H7 (cell line): ENCODE measurements at regions not wholly inside any gene's neighbourhood (a gene's known extent, or its start where the extent isn't known, plus 50 kb on each side); places are given as distances from the start of the nearest gene placed in this dataset.

Experiments used
- DNase-seq: peaks from one replicate; pipeline ENCODE4 v3.0.0; 2012
- H3K27me3 ChIP-seq: 2 replicates; pipeline ENCODE4 v1.6.0; 2011; ENCODE audit warnings: mild to moderate bottlenecking, low read length; ENCODE audit not compliant: control insufficient read depth, insufficient read depth
- H3K36me3 ChIP-seq: replicated peaks from 2 replicates; pipeline ENCODE4 v1.5.1; 2011; ENCODE audit warnings: low read length; ENCODE audit not compliant: control insufficient read depth, insufficient read depth
- H3K4me3 ChIP-seq: 2 replicates; pipeline ENCODE4 v1.5.1; 2011; ENCODE audit warnings: low read depth, mild to moderate bottlenecking, control low read depth, low read length, moderate library complexity; ENCODE audit not compliant: insufficient read depth

DNA sequence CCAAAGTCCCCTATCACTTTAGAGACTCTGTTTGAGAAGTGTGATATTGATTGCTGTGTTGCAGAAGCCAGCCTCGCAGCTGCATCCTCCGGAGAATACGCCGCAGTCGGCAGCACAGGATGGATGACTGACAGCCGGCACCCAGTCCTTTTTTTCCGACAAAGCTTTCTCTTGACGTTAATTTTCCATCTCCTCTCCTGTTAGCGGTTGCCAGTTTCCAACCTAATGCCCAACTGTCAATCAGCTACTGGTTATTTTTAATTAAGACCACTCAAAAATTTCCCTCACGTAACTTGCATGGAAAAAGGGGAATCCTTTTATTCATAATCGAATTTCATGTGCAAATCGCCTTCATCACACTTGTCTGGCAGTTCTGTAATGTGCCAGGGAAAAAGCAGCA is 953.9 kb downstream of the CDH11 start:
- Histone ChIP-seq H3K4me3 (no peak overlapping the region), H3K36me3 (no peaks in the 10 kb centered on the region), H3K27me3 (no peaks in the 10 kb centered on the region)
- DNase-seq = no peak

DNA sequence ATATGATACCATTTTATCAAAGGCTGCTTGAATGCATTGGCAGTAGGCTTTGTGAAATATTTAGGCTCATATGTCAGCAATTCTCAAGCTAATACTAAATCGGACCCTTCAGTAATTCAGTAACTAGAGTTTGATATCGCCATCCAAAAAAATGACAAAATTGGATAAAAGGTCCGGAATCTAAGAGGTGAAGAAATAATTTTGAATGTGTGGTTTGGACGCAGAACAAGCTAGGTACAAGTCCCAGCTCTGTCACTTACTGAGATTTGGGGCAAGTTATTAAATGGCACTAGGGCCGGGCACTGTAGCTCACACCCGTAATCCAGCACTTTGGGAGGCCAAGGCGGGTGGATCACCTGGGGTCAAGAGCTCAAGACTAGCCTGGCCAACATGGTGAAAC is 956.5 kb downstream of the CDH11 start:
- no peaks in the 10 kb centered on the region for H3K36me3 ChIP-seq

DNA sequence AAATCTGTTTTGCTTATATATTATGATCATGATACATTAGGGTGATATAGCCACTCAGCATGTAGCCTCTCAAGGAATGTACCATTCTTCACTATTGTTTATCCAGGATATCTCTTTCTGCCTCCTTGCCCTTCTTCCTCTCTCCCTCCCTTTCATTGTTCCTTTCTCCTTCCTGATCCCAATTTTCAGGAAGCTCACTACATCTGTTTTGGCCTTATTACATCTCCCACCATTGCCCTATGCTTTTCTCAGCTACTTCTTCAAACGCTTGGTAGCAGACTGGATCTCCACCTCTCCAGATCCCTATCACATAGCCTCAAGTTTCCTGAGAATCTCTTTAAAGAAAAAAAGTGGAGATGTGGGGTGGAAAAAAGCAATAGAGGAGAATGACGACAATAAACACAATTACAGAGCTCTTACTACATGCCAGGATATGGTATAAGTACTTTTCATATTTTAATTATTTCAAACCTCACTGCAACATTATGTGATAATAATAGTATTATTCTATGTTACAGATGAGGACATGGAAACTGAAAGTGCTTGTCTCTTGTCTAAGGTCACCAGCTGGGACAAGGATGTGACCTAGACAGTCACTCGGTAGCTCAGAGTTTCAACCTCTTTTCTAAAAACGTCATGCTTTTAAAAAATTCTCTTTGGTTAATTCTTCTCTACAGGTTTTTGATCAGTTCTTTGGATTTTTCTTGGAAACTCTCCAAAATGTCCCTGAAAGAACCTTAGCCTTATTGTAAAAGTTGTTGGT is 959.1 kb downstream of the CDH11 start:
- no peak overlapping the region for H3K4me3 ChIP-seq
- no peak for DNase-seq
- H3K27me3 ChIP-seq = no peaks in the 10 kb centered on the region
- no peaks in the 10 kb centered on the region for H3K36me3 ChIP-seq

More for the DNA sequence above, 956.5 kb downstream of the CDH11 start:
- no peak overlapping the region for H3K4me3 ChIP-seq
- no peaks in the 10 kb centered on the region for H3K27me3 ChIP-seq
- no peak for DNase-seq

DNA sequence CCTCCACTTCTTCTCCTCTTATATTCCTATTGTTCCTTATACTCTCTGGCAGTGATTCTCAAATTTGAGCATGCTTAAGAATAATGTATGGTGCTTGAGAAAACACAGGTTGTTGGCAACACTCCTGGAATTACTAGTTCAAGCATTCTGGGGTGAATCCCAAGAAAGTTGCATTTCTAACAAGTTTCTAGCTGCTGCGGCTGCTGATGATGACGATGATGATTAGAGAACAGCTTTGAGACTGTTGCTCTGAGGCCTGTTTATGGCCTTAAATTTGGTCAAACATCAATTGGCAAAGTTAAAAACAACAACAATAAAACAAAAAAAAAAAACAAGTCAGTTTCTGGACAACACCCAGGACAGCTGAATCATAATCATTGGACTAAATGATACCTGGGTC is 961.9 kb downstream of the CDH11 start:
- Histone ChIP-seq H3K36me3 (no peaks in the 10 kb centered on the region), H3K4me3 (no peak overlapping the region), H3K27me3 (no peaks in the 10 kb centered on the region)
- DNase-seq = no peak

DNA sequence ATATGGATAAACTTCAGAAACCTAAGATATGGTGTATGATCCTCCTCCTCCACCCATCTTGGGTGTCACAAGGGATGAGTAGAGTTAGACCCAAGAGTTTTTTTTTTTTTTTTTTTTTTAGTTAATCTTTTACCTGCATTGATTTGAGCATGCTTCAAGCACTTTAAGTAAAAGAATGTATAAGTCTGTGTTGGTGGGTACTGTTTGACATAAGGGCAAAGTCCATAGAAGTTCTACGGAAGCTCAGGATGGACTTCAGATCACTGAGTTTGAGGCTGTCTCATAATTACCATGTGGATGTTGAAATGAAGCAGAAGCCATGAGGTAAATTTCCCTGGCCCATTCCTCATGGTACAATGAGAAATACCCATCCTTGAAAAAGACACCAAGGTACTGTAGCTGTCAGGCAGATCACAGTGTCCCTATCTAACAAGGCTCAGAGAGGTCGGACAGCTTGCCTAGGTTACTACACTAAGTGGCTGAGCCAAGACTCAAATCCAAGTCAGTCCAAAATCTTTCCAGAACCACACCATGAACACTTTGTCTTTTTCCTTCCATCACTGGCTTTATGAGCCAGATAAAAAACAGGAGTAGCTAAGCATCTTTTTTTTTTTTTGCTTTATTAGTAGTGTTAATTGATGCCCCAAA is 962.8 kb downstream of the CDH11 start:
- H3K27me3 ChIP-seq = no peaks in the 10 kb centered on the region
- no peak for DNase-seq
- H3K4me3 ChIP-seq = no peak overlapping the region
- H3K36me3 ChIP-seq = no peaks in the 10 kb centered on the region

DNA sequence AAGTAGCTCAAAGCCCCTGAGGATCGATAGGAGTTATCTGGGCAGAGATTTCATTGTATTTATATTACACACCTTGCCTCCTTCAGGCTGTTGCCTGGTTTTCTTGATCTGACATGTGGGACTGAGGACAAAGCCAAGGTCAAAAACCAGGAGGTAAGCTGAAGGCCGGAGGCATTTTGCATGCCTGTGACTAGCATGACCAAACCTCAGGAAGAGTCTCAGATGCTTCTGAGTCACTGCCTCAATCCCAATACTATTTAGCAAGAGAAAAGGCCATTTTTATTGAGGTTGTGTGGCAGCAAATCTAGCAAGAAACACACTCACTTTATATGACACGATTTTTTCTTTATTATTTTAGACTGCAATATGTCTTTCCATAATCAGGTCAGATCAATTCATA is 968.1 kb downstream of the CDH11 start:
- no peaks in the 10 kb centered on the region for H3K27me3 ChIP-seq
- no peaks in the 10 kb centered on the region for H3K36me3 ChIP-seq
- no peak for DNase-seq
- no peak overlapping the region for H3K4me3 ChIP-seq

DNA sequence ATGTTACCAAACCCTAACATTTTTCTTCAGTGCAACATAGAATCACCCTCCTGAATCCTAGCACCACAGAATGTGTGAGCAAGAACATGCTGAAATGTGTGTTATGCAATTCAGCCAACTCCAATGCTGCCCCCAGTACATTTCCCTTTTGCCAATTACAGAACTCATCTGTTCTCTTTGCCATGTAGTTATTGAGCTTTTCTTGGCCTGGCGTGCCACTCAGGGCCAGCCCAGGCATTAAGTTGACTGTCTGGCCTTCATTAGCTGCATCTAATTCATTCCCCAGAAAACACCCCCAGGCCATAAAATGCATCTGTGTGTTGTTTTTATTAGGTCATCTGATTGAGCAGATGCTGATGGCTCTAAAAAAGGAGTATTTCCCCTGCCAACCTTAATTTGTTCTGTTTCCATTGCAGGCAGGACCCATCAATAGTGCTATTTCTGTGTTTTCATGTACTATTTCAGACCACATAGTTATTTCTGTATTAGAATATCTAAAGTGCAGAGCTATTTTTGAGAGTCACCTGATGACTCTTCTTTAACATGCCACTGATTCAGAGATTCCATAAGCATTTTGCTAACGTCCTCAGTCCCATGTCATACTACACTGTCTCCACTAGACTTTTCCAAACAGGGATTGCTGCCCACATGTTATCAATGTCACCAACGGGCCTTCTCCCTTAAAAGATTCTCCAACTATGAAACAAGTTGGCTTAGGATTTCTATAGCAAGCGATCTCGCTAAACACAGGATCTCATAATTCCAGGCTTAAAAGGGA is 969.7 kb downstream of the CDH11 start:
- H3K36me3 ChIP-seq = no peaks in the 10 kb centered on the region
- no peak overlapping the region for H3K4me3 ChIP-seq
- no peak for DNase-seq
- H3K27me3 ChIP-seq = no peaks in the 10 kb centered on the region

DNA sequence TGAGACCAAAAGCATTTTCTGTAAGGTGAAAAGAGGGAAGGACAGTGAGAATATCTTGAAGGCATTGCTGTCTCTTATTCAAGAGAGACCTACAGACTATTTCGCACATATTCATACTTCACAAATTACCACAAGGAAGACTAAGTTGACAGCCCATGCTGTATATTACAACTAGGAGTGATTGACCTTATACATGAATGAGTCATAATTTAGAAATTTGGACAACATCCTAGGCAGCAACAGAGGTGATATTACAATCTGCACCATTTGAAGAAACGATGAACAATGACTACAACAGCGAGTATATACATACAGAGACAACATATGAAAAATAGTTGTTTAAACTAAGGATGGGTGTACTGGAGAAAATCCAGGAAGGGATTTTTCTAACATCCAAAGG is 971.7 kb downstream of the CDH11 start:
- no peaks in the 10 kb centered on the region for H3K27me3 ChIP-seq
- no peaks in the 10 kb centered on the region for H3K36me3 ChIP-seq
- no peak overlapping the region for H3K4me3 ChIP-seq
- no peak for DNase-seq

DNA sequence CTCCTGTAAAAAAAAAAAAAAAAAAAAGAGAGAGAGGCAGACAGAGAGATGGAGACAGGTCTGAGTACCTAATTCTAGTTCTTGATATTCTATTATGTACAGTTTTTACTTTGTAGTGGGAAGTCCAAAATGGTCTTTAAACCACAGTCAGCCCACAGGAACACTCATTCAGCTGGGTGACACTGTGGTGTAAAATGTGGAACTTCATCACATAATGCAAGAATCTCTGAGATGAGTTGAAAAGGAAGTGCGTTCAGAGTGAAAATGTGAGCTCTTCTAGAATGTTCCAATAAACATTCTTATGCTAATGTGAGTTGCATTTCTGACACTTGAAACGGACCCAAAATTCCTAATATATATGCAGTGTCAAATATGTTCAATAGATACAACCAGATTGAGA is 972.1 kb downstream of the CDH11 start:
- Histone ChIP-seq H3K27me3 (no peaks in the 10 kb centered on the region), H3K36me3 (no peaks in the 10 kb centered on the region), H3K4me3 (no peak overlapping the region)
- no peak for DNase-seq

DNA sequence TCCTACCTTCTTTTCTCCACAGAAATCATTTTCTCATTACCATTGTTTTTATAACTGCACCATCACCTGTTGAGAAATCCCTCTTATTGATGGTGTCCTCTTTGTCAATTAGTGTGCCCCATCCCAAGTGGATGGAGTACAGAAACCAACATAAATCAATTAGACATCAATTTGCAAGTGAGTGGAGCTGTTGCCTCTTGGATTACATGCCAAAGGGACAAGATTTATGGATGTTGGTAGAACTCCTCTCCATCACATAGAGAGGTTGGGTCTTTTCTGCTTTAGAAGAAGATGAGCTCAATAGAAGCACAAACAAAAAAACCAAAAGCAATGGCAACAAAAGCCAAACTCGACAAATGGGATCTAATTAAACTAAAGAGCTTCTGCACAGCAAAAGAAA is 973.5 kb downstream of the CDH11 start:
- no peak for DNase-seq
- Histone ChIP-seq H3K4me3 (no peak overlapping the region), H3K36me3 (no peaks in the 10 kb centered on the region), H3K27me3 (no peaks in the 10 kb centered on the region)

DNA sequence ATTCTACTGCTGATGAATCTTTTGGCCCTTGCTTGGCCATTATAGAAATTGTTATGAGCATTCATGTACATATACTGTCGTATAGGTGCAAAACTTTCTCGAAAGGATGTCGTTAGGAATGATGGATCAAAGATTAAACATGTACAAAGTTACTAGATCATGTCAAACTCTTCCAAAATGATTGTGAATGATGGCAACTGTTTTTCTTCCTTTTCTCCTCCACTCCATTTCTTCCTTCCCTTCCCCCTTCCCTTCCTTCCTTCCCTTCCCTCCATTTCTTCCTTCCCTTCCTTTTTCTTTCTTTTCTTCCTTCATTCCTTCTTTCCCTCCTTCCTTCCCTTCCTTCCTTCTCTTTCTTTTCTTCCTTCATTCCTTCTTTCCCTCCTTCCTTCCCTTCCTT is 973.9 kb downstream of the CDH11 start:
- Histone ChIP-seq H3K36me3 (no peaks in the 10 kb centered on the region), H3K4me3 (no peak overlapping the region), H3K27me3 (no peaks in the 10 kb centered on the region)
- DNase-seq = no peak

DNA sequence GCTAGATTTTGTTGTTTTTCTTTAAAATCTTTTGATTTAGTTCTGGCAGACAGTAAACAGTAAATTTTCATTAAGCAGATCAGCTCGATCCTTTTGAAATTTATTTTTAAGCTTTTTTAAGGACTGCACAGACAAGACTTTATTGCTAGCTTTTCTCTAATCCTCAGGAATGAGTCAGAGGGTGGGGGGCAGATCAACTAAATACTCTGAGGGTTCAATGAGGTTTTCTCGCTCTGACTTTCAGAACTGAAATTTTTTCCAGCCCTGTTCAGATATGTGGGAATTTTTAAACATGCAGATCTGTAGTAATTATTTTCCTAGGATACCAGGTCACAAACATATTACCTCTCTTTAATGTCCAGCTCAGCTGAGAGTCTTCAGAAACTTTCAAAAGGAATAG is 977.2 kb downstream of the CDH11 start:
- no peak for DNase-seq
- Histone ChIP-seq H3K36me3 (no peaks in the 10 kb centered on the region), H3K4me3 (no peak overlapping the region), H3K27me3 (no peaks in the 10 kb centered on the region)

DNA sequence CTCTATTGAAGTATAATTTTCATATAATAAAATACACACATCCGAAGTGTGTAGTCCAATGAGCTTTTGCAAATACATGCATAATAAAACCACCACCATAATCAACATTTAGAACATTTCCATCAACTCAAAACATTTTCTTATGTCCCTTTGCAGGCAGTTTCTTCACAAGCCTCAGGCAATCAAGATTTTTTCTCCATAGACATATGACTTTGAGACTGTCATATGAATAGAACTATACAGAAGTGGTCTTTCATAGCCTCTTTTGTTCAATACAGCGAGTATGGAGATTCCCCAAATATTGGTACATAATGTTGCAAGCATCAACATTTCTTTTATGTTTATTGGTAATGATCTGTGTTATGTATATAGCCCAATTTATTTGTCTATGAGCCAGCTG is 983.2 kb downstream of the CDH11 start:
- DNase-seq = no peak
- H3K36me3 ChIP-seq = no peaks in the 10 kb centered on the region
- no peak overlapping the region for H3K4me3 ChIP-seq
- H3K27me3 ChIP-seq = no peaks in the 10 kb centered on the region

DNA sequence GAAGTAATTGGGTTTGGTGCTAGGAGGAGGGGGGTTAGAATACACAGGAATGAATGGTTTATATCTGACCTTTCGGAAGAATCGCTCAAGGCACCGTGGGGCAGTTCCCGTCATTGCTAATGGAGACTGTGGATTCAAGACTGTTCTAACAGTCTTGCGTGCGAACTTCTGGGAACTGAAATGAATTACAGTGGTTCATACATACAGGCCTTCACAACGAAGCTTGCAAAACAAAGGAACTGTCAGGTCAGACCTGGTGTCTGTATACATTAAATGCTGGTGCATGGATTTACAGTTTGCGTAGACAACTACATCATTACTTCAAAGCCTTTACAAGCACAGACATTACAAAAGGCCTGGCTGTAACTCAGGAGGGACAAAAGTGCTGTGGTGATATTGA is 983.9 kb downstream of the CDH11 start:
- DNase-seq = no peak
- no peaks in the 10 kb centered on the region for H3K36me3 ChIP-seq
- no peaks in the 10 kb centered on the region for H3K27me3 ChIP-seq
- H3K4me3 ChIP-seq = no peak overlapping the region

DNA sequence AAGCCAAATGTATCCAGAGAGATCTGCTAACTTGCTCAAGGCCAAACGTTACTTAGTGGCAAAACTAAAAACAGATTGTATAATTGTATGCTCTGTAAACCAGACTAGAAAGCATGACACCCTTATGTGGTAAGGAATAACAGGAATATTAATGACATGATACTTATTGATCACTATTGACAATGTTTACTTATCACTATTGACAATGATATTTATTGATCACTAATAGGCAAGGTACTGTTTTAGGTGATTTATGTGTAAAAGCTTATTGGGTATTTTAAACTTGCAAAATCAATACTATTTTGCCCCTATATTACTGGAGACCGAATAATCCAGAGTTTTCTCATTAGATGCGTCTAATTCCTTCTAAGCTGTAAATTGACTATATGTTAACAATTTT is 985.1 kb downstream of the CDH11 start:
- Histone ChIP-seq H3K36me3 (no peaks in the 10 kb centered on the region), H3K4me3 (no peak overlapping the region), H3K27me3 (no peaks in the 10 kb centered on the region)
- DNase-seq = no peak
